GM19240 (cell line): ENCODE measurements at regions not wholly inside any gene's neighbourhood (a gene's known extent, or its start where the extent isn't known, plus 50 kb on each side); places are given as distances from the start of the nearest gene placed in this dataset.
"Not testable (repeated sequence)": the region's sequence is repeated elsewhere in the genome, so short reads cannot be mapped to it uniquely, and the experiment has no call there.

Experiments used
- DNase-seq: peaks from one replicate; pipeline ENCODE4 v3.0.0; 2011; ENCODE audit warnings: low spot score; ENCODE audit not compliant: insufficient read length

- no peak for DNase-seq
These were observed 86.9 kb upstream of the UBE2E2 start for GRCh38 chr3:23116081-23116837.

GRCh38 chr3:23117856-23118255 is 85.3 kb upstream of the UBE2E2 start:
- no peak for DNase-seq

DNA sequence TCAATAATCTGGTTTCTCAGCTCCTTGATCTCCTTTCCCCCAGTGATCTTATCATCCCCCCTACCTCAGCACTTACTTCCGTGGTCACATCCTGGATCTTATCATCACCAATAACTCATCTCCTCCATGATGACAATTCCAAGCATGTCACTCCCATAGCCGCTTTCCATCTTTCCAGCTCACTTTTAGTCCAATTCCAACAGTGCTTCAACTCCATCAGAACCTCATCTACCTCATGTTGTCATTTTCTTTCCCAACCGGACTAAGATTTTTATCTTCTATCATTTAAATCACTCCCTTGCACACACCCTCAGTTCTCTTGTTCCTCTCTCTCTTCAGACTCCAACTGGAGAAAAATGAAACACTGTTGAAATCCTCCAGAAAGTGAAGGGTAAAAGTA is 75.9 kb upstream of the UBE2E2 start:
- no peak for DNase-seq

DNA sequence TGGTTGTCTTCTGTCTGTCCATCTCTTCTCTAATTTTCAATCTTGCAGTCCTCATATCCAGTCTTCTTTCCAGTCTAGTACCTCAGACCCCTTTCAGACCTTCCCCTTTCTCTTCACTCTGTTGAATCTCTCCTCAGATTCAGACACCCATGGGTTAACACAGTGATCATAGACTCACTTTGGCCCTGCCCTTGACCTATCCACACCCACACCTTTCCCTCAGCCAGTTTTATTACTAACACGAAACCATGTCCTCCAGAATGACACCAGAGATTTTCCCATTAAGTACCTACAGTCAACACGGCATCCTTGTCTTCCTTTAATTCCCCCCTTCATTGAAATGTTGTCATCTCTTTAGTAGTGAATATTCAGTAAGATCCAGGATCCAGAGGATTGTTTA is 74.5 kb upstream of the UBE2E2 start:
- DNase-seq, result no peak

GRCh38 chr3:23129117-23129516 is 74.0 kb upstream of the UBE2E2 start:
- no peak for DNase-seq

DNA sequence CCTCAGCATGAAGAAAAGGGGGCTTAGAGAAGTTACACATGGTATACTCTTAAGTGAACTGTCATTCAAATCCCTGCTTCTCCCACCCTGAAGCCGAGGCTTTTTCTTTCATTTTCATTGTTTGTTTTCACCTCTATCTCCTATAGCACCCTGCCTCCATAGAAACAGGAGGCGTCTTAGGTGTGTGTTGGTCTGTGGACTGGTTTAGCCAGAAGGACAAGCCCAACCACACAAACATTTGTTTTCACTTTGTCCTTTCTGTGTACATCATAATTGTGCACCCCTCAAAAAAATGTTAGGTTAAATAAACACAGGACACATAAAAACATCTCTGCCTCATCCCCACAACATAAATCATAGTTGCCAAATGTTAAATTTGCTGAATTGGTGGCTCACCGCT is 73.3 kb upstream of the UBE2E2 start:
- DNase-seq, result no peak

DNA sequence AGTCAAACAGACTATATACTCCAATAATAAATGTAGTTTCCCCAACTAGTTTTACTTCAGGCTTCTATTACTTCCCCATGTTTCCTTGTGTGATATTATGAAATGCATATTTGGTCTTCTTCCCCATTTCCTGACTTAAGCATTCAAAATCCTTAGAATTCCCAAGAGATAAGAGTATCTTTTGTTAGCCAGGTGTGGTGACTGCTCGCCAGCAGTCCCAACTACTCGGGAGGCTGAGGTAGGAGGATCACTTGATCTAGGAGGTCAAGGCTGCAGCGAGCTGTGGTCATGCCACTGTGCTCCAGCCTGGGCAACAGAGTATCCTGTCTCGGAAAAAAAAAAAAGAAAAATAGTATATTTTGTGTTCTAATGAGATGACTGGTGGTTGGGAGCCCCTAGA is 72.7 kb upstream of the UBE2E2 start:
- DNase-seq, result no peak

DNA sequence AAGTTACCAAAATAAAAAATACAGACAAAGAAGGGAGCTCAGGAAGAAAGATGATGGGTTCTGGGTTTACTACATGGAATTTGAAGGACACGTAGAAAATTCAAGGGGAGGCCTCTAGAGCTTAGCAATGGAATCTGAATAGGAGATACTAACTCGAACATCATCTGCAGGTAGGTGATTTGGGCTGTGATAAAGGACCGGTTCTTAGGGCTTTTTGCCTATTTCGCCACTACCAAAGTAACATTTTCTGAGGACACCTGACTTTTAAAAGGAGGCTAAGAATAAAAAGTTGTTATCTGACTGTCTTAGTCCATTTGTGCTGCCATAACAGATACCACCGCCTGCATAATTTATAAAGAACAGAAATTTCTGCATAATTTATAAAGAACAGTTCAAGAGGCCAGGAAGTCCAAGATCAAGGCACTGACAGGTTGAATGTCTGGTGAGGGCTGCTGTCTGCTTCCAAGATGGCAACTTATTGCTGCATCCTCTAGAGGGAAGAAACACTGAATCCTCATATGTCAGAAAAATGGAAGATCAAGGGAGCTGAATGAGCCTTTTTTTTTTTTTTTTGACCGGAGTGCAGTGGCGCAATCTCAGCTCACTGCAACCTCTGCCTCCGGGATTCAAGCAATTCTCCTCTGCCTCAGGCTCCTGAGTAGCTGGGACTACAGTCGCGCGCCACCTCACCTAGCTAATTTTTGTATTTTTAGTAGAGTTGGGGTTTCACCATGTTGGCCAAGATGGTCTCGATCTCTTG is 67.9 kb upstream of the UBE2E2 start:
- no peak for DNase-seq

GRCh38 chr3:23136054-23136453 is 67.1 kb upstream of the UBE2E2 start:
- no peak for DNase-seq

DNA sequence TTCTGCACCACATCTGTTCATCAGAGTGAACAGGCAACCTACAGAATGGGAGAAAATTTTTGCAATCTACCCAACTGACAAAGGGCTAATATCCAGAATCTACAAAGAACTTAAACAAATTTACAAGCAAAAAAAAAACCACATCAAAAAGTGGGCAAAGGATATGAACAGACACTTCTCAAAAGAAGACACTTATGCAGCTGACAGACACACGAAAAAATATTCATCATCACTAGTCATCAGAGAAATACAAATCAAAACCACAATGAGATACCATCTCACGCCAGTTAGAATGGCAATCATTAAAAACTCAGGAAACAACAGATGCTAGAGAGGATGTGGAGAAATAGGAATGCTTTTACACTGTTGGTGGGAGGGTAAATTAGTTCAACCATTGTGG is 59.1 kb upstream of the UBE2E2 start:
- DNase-seq, result not testable (repeated sequence)

DNA sequence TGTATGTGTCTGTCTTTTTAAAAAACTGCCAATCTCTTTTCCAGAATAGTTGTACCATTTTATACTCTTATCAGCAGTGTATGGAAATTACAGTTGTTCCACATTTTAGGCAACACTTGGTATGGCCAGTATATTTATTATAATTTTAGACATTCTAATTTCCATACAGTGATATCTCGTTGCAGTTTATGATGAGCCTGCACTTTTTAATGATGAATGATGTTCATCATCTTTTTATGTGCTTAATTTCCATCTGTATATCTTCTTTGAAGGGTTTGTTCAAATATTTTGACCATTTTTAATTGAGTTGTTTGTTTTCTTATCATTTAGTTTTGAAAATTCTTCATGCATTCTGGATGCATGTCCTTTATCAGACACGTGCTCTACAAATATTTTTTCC is 57.0 kb upstream of the UBE2E2 start:
- DNase-seq, result no peak

DNA sequence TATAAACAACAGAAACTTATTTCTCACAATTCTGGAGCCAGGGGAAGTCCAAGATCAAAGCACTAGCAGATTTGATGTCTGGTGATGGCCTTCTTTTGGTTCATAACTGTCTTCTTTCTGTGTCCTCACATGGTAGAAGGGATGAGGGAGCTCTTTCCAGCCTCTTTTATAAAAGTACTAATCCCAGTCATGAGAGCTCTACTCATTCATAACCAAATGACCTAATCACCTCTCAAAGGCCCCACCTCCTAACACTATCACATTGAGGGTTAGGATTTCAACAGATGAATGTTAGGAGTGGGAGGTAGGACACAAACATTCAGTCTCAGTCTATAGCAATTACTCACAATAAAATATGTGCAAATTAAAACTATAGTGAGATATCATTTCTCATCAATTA is 50.1 kb upstream of the UBE2E2 start:
- no peak for DNase-seq
